Left lung (tissue), 4 donors: ENCODE measurements at regions not wholly inside any gene's neighbourhood (a gene's known extent, or its start where the extent isn't known, plus 50 kb on each side); places are given as distances from the start of the nearest gene placed in this dataset.

ENCODE experiments used
- ATAC-seq: fragments of 200-7000 bp; cut with Tn5 transposase; one replicate; pipeline ENCODE4 v1.9.1; 2020; ENCODE audit warnings: moderate library complexity
- DNase-seq, 4 donors: peaks; one replicate each; pipeline ENCODE4 v3.0.0-alpha.2; 2013 to 2020
- H3K27ac ChIP-seq, 2 donors: fragments of 200-600 bp; sonication (generic) in 1 of 2; one replicate each; pipeline versions ENCODE4 v1.5.0 to v1.8.0; 2020 to 2021
- H3K27me3 ChIP-seq, 2 donors: fragments of 200-600 bp; sonication (generic) in 1 of 2; one replicate each; pipeline versions ENCODE4 v1.5.0 to v1.8.0; 2020 to 2021
- H3K36me3 ChIP-seq, 2 donors: fragments of 200-600 bp; sonication (generic) in 1 of 2; one replicate each; pipeline versions ENCODE4 v1.5.0 to v1.8.0; 2020 to 2021
- H3K4me1 ChIP-seq, 2 donors: fragments of 200-600 bp; one replicate each; pipeline ENCODE4 v1.8.0; 2021
- H3K4me3 ChIP-seq, 2 donors: fragments of 200-600 bp; sonication (generic) in 1 of 2; one replicate each; pipeline versions ENCODE4 v1.5.0 to v1.8.0; 2020 to 2021; ENCODE audit warnings: mild to moderate bottlenecking in 1 of 2
- H3K9me3 ChIP-seq, 2 donors: fragments of 200-600 bp; sonication (generic) in 1 of 2; one replicate each; pipeline versions ENCODE4 v1.5.0 to v1.8.0; 2020 to 2021
- CTCF ChIP-seq, 2 donors: fragments of 200-600 bp; sonication (generic) in 1 of 2; IDR thresholded peaks; one replicate each; pipeline versions ENCODE4 v1.5.0 to v1.8.0; 2021; ENCODE audit warnings: antibody characterized with exemption in 2 of 2
- intact Hi-C, 2 donors: fragments of 100-400 bp; cut with DNase I; formaldehyde crosslinking; loops; one replicate each; pipeline versions ENCODE4 v1.11.2 to v1.14.2; 2022
- donor health status: DM: no; HTN: yes; CAD: no.
- donor health status: DM: no; HTN: no; CAD: no.

GRCh38 chr18:73201940-73202339, 334.2 kb upstream of the NETO1 start:
- ATAC-seq: no peak
- no peaks in the 10 kb centered on the region for H3K4me1 ChIP-seq
- TF ChIP-seq CTCF (IDR thresholded peaks at IDR 0.05): no peak

GRCh38 chr18:73199151-73199550, 331.4 kb upstream of the NETO1 start:
- Histone ChIP-seq H3K4me1 (no peaks in the 10 kb centered on the region), H3K9me3 (no peaks in the 10 kb centered on the region), H3K27me3 (no peaks in the 10 kb centered on the region), H3K27ac (no peak overlapping the region), H3K4me3 (no peak overlapping the region), H3K36me3 (no peaks in the 10 kb centered on the region)
- TF ChIP-seq CTCF (IDR thresholded peaks at IDR 0.05): no peak
- intact Hi-C loops: no loop called here
- no peak for ATAC-seq
- DNase-seq: no peak

More at GRCh38 chr18:73201940-73202339, 334.2 kb upstream of the NETO1 start:
- no peak overlapping the region for H3K4me3 ChIP-seq
- intact Hi-C loops: no loop called here
- H3K36me3 ChIP-seq: no peaks in the 10 kb centered on the region
- no peak overlapping the region for H3K27ac ChIP-seq
- H3K9me3 ChIP-seq: no peaks in the 10 kb centered on the region
- no peaks in the 10 kb centered on the region for H3K27me3 ChIP-seq
- no peak for DNase-seq

- Histone ChIP-seq H3K4me1 (no peaks in the 10 kb centered on the region), H3K4me3 (no peak overlapping the region), H3K27ac (no peak overlapping the region), H3K9me3 (peaks cover 0 to 2% of the 10 kb centered on the region in 2 donors), H3K27me3 (no peaks in the 10 kb centered on the region), H3K36me3 (no peaks in the 10 kb centered on the region)
- no peak for ATAC-seq
- no peak for TF ChIP-seq CTCF (IDR thresholded peaks at IDR 0.05)
- intact Hi-C loops: no loop called here
- DNase-seq: no peak
Observed at GRCh38 chr18:73189718-73190117, 321.9 kb upstream of the NETO1 start.

- H3K4me3 ChIP-seq: no peak overlapping the region
- no peak for ATAC-seq
- H3K36me3 ChIP-seq: no peaks in the 10 kb centered on the region
- H3K27ac ChIP-seq: no peak overlapping the region
- TF ChIP-seq CTCF (IDR thresholded peaks at IDR 0.05): no peak
- no peaks in the 10 kb centered on the region for H3K4me1 ChIP-seq
- peaks cover 0 to 6% of the 10 kb centered on the region in 2 donors for H3K9me3 ChIP-seq
- no peak for DNase-seq
- no peaks in the 10 kb centered on the region for H3K27me3 ChIP-seq
- intact Hi-C loops: no loop called here
Observed at GRCh38 chr18:73168236-73168635, 300.4 kb upstream of the NETO1 start.

- H3K36me3 ChIP-seq: no peaks in the 10 kb centered on the region
- DNase-seq: no peak
- H3K4me3 ChIP-seq: no peak overlapping the region
- H3K27ac ChIP-seq: no peak overlapping the region
- no peak for ATAC-seq
- TF ChIP-seq CTCF (IDR thresholded peaks at IDR 0.05): no peak
- no peaks in the 10 kb centered on the region for H3K27me3 ChIP-seq
- H3K9me3 ChIP-seq: peaks cover 0 to 6% of the 10 kb centered on the region in 2 donors
- no peaks in the 10 kb centered on the region for H3K4me1 ChIP-seq
- intact Hi-C loops: no loop called here
Observed at GRCh38 chr18:73164430-73164829, 296.6 kb upstream of the NETO1 start.
